ENCODE measurements at regions not wholly inside any gene's neighbourhood (a gene's known extent, or its start where the extent isn't known, plus 50 kb on each side); places are given as distances from the start of the nearest gene placed in this dataset.

DNA sequence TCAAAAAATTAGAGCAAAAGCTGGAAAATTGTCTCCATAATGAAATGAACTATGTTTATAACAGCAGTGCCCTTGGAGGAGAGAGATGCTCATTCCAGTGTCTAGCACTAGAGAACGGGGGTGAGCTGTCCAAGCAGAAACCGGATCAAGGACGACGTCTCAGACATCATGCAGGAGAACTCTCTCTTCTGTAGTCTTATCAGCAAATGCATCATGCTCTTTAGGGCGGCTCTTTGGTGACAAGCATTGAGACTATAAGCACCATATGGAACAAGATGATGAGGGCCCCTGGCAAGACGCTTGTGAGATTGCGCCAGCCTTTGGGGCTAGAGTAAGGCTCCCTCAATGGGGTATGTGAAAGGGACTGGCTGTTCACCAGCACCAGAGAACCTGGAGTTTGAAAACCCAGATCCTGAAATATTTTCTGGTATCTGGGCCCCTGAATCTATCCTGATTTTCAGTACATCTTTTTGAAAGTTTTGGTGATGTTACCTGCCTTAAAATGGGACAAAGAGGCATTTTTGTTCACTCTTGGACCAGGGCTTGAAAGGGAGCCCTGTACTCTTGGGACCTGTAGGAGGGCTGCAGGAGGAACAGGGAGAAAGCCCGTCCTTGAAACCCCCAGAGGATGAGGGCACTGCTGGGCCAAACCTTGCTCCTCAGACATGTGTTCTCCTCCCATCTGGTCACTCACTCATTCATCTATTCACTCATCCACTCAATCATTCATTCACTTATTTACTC is 127.6 kb downstream of the TTLL2 start:
- 48% methylated on average over 8 of the region's 8 CpGs for WGBS (ENCODE audit: missing lambda C conversion rate)
- H3K9me3 ChIP-seq: no peaks in the 10 kb centered on the region
- no peak overlapping the region for H3K4me3 ChIP-seq
- no peaks in the 10 kb centered on the region for H3K4me1 ChIP-seq
- no peak for DNase-seq (ENCODE audit: low read depth in 1 of 2, low spot score in 1 of 2)
- TF ChIP-seq CHD2 (IDR thresholded peaks at IDR 0.05; ENCODE audit: low read length, partially characterized antibody): no peak
- no peak for TF ChIP-seq HOXB5 (CRISPR knock-in tag; IDR thresholded peaks at IDR 0.05)
- TF ChIP-seq FOSL2 (IDR thresholded peaks at IDR 0.05): no peak
- TF ChIP-seq FOSL2 (CRISPR knock-in tag; IDR thresholded peaks at IDR 0.05): no peak
- TF ChIP-seq RFX5 (IDR thresholded peaks at IDR 0.05): no peak
- TF ChIP-seq KDM1A (IDR thresholded peaks at IDR 0.05; ENCODE audit: low read depth): no peak
- TF ChIP-seq, protein P1, sequence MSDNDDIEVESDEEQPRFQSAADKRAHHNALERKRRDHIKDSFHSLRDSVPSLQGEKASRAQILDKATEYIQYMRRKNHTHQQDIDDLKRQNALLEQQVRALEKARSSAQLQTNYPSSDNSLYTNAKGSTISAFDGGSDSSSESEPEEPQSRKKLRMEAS (IDR thresholded peaks at IDR 0.05): no peak
- TF ChIP-seq EHMT2 (IDR thresholded peaks at IDR 0.05; ENCODE audit: low read depth): no peak
- no peak for TF ChIP-seq ESRRA (IDR thresholded peaks at IDR 0.05; ENCODE audit: borderline replicate concordance, low read length)
- TF ChIP-seq GATA3 (IDR thresholded peaks at IDR 0.05; ENCODE audit: borderline replicate concordance): no peak
- no peak for TF ChIP-seq ZSCAN20 (CRISPR knock-in tag; IDR thresholded peaks at IDR 0.05)
- no peak for TF ChIP-seq CBX8 (IDR thresholded peaks at IDR 0.05)
- TF ChIP-seq MAZ (IDR thresholded peaks at IDR 0.05; ENCODE audit: borderline replicate concordance, low read depth, low read length): no peak
- TF ChIP-seq, protein P2, sequence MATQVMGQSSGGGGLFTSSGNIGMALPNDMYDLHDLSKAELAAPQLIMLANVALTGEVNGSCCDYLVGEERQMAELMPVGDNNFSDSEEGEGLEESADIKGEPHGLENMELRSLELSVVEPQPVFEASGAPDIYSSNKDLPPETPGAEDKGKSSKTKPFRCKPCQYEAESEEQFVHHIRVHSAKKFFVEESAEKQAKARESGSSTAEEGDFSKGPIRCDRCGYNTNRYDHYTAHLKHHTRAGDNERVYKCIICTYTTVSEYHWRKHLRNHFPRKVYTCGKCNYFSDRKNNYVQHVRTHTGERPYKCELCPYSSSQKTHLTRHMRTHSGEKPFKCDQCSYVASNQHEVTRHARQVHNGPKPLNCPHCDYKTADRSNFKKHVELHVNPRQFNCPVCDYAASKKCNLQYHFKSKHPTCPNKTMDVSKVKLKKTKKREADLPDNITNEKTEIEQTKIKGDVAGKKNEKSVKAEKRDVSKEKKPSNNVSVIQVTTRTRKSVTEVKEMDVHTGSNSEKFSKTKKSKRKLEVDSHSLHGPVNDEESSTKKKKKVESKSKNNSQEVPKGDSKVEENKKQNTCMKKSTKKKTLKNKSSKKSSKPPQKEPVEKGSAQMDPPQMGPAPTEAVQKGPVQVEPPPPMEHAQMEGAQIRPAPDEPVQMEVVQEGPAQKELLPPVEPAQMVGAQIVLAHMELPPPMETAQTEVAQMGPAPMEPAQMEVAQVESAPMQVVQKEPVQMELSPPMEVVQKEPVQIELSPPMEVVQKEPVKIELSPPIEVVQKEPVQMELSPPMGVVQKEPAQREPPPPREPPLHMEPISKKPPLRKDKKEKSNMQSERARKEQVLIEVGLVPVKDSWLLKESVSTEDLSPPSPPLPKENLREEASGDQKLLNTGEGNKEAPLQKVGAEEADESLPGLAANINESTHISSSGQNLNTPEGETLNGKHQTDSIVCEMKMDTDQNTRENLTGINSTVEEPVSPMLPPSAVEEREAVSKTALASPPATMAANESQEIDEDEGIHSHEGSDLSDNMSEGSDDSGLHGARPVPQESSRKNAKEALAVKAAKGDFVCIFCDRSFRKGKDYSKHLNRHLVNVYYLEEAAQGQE (IDR thresholded peaks at IDR 0.05): no peak
- TF ChIP-seq CBX2 (IDR thresholded peaks at IDR 0.05; ENCODE audit: borderline replicate concordance, low read depth): no peak
- TF ChIP-seq NR3C1 (IDR thresholded peaks at IDR 0.05): no peak
- no peak for TF ChIP-seq FOXS1 (CRISPR knock-in tag; IDR thresholded peaks at IDR 0.05)
- TF ChIP-seq, protein P3, sequence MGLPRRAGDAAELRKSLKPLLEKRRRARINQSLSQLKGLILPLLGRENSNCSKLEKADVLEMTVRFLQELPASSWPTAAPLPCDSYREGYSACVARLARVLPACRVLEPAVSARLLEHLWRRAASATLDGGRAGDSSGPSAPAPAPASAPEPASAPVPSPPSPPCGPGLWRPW (IDR thresholded peaks at IDR 0.05): no peak
- TF ChIP-seq POLR2A (IDR thresholded peaks at IDR 0.05; ENCODE audit: low read length): no peak
- peak; percentile 24 to 51; a peak in 4 of 6 replicates for ATAC-seq
- ChIA-PET CTCF (no interaction called here), POLR2A (no interaction called here)
- H3K27ac ChIP-seq: no peak overlapping the region
- no peak overlapping the region for H3K4me2 ChIP-seq
- FAIRE-seq: no peak

DNA sequence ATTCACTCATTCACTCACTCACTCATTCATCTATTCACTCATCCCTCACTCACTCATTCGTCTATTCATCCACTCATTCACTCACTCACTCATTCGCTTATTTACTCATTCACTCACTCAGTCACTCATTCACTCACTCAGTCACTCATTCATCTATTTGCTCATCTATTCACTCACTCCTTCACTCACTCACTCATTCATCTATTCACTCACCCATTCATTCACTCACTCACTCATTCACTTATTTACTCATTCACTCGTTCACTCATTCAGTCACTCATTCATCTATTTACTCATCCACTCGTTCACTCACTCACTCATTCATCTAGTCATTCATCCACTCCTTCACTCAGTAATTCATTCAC is 128.2 kb downstream of the TTLL2 start:
- Histone ChIP-seq H3K4me3 (no peak overlapping the region), H3K4me1 (no peaks in the 10 kb centered on the region), H3K27ac (no peak overlapping the region), H3K4me2 (no peak overlapping the region), H3K9me3 (no peaks in the 10 kb centered on the region)
- CTCF ChIA-PET: no interaction called here
- no peak for DNase-seq (ENCODE audit: low read depth in 1 of 2, low spot score in 1 of 2)
- TF ChIP-seq, protein P4, sequence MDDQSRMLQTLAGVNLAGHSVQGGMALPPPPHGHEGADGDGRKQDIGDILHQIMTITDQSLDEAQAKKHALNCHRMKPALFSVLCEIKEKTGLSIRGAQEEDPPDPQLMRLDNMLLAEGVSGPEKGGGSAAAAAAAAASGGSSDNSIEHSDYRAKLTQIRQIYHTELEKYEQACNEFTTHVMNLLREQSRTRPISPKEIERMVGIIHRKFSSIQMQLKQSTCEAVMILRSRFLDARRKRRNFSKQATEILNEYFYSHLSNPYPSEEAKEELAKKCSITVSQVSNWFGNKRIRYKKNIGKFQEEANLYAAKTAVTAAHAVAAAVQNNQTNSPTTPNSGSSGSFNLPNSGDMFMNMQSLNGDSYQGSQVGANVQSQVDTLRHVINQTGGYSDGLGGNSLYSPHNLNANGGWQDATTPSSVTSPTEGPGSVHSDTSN (IDR thresholded peaks at IDR 0.05): no peak
- TF ChIP-seq HEYL (CRISPR knock-in tag; IDR thresholded peaks at IDR 0.05) (no peak), MYC (IDR thresholded peaks at IDR 0.05; ENCODE audit: borderline replicate concordance, low read length) (no peak), GATA3 (IDR thresholded peaks at IDR 0.05; ENCODE audit: borderline replicate concordance) (no peak), POLR2AphosphoS2 (conservative IDR thresholded peaks at IDR 0.05; ENCODE audit: low read length) (no peak), EP300 (IDR thresholded peaks at IDR 0.05) (no peak)
- TF ChIP-seq, protein P5, sequence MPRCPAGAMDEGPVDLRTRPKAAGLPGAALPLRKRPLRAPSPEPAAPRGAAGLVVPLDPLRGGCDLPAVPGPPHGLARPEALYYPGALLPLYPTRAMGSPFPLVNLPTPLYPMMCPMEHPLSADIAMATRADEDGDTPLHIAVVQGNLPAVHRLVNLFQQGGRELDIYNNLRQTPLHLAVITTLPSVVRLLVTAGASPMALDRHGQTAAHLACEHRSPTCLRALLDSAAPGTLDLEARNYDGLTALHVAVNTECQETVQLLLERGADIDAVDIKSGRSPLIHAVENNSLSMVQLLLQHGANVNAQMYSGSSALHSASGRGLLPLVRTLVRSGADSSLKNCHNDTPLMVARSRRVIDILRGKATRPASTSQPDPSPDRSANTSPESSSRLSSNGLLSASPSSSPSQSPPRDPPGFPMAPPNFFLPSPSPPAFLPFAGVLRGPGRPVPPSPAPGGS (IDR thresholded peaks at IDR 0.05): no peak
- 32% methylated on average over 4 of the region's 4 CpGs for WGBS (ENCODE audit: missing lambda C conversion rate)
- POLR2A ChIA-PET: no interaction called here
- no peak for FAIRE-seq
- ATAC-seq: no peak

All from A549 (cell line).